NCI-H2081 treated with DMSO at 0.1 percent for 48 hours (cell line): ENCODE measurements at regions not wholly inside any gene's neighbourhood (a gene's known extent, or its start where the extent isn't known, plus 50 kb on each side); places are given as distances from the start of the nearest gene placed in this dataset.
"Not testable (repeated sequence)": the region's sequence is repeated elsewhere in the genome, so short reads cannot be mapped to it uniquely, and the experiment has no call there.

Source experiments
- DNase-seq: peaks from one replicate; lab custom pipeline; 2025; lab: John Stamatoyannopoulos, UW

DNA sequence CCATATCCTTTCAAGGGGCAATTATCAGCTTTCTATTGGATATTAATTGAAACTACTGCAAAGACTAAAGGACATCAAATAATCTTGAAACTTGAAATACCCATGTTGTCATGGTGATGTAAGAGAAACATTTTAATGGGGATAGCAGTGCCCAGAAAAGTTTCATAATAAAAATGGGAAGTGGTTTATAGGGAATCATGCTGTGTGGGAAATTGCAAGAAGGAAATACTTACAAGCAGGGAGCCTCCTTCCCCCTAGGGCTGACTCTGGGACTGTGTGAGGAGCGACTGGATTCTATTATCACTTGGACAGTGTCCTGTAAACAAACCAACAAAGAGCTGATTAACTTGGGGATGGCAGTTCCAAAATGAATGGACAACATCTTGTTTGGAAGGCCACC is 1393.1 kb upstream of the GOT2 start:
- DNase-seq: no peak

DNA sequence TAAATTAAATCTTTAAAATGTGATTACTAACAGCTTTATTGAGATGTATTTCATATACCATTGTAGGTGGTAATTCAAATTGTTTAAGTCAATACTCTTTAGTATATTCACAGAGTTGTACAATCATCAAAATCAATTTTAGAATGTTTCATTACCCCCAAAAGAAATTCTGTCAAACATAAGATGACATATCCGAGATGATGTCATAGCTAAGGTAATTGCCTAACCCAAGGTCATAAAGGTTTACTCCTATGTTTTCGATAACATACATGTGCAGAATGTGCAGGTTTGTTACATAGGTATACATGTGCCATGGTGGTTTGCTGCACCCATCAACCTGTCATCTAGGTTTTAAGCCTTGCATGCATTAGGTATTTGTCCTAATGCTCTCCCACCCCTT is 1392.0 kb upstream of the GOT2 start:
- not testable (repeated sequence) for DNase-seq

DNA sequence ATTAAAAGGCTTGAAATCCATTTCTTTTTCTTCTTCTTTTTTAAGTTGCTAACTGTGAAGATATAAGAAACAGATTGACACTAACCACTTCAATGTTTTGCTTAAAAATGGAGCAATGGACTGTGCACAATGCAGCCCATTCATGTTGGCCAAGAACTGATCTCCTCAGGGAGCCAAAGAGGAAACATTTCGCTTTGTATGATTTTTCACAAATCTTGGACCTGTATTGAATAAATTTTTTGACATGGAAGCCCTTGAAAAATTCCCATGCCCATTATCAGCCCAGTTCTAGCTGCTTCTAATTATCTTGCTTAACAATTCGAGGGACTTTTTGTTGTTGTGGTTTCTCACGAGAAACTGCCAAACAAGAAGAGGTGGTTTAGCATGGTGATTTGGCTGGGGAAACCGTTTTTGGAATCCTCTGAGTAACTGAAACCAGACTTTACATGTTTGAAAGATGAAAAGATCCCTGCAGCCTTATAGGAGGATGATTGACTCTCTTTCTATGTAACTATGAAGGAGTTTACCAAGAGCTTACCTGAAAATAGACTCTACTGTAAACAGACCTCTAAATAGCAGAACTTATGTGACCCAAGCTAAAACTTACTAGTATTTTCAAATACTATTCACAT is 1389.4 kb upstream of the GOT2 start:
- no peak for DNase-seq

DNA sequence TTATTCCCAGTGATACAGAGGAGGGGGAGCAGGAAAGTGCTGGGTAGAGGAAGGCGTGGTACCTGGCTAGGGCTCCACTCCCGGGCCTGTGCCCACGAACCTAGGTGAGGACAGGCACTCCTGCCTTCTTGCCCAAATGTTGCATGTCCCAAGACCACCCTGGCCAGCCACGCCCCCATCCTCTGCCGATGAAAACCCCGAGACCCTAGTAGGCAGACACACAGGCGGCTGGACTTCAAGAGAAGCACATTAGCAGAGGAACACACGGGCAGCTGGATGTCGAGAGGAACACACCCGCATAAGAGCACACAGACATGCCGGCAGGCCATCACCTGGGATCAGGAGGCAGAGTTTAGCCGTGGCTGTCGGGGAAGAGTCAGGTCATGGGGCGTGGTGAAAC is 1386.5 kb upstream of the GOT2 start:
- DNase-seq: no peak

DNA sequence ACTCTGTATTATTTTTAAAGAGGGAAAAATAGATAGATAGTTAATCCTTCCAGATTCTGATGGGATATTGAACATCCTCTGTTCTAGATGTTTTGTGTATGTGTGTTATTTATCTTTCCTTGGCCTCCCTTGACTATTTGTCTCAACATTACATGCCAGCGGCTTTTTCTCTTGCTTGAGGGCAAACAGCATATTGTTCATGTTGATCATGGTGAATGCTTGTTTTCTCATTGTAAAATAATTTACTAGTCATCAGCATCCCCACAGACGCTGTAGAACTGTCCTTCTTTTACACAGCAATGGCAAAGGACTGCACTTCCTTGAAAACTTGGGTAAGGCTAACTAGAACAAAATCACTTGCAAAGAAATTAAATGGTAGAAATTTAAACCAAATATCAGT is 1376.4 kb upstream of the GOT2 start:
- DNase-seq: no peak

DNA sequence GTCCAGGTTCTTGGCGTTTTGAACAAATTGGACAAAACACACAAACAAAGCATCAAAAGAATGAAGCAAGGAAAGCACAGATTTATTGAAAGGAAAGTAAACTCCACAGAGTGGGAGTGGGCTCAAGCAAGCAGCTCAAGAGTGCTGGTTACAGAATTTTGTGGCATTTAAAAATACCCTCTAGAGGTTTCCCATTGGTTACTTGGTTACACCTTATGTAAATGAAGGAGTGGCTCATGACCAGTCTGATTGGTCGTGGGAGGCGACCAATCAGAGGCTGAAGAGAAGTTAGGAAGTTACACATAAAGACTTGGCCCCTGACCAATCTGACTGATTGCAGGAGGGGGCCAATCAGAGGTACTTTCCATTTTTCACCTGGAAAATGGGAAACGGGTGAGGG is 1373.8 kb upstream of the GOT2 start:
- DNase-seq: no peak

DNA sequence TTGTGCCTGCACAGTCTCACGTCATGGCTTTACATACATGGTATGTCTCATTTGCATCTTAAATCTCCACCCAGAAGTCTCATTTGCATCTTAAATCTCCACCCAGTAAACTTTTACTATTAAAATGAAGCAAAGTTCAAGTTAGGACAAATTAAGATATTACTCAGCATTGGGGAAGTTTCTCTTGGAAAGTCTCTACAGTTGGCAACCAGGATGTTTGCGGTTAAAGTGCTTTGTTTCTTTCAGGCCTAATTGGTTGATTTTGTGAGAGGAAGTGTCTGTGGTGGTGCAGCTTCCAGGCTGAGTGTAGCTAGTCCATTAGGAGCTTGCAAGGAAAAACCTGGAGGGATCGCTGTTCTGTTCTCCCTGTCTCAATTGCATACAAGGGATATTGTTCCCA is 1373.3 kb upstream of the GOT2 start:
- DNase-seq: no peak

DNA sequence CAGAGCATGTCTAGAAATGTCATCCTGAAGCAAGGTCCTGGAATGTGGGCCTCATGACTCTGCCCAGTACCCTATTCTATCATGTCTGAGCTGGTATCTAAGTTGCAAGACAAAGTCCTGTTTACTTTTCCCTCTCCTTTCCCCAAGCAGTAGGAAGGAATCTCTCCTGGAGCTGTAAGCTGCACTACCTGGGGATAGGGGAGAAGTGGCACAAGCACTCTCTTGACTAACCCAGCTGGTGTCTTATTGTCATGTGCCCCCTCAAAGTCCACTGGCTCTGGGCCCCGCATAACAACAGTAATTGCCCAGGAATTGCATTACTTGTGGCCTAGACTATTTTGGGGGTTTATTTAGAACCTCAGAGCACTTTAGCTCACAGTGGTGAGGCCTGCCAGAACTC is 1366.3 kb upstream of the GOT2 start:
- no peak for DNase-seq

DNA sequence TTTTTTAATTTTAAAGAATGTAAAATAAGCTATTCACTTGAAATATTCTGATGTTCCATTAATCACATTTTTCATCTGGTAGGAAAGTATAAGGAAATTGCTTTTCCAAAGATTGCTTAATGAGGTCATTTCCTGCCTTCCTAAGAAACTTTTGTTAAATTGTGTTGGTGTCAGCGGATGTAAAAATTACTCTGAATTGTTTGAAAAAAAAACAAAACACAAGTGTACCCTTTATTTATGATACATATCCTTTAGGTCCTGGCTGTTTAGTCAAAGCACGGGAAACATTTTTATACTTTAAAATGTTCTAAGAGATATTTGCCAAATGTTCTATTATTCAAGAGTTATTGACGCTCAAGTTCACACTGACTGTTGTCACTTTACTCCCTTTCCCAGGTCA is 1357.4 kb upstream of the GOT2 start:
- no peak for DNase-seq

DNA sequence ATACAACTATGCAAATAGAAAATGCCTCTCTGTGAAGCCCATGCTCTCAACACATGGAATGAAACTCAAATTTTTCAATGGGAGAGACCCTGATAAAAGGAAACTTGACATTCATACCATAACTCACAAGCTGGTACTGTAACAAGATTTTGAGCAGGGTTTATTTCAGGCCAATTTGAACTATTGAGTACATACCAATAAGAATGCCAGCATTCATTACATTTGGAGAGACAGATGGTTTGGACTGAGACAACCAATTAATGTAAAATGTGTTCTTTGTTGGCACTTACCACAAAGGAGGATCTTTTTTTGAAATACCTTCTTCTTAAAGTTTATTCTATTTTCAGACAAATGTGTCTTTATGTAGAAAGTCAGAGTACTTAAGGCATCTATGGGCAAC is 1357.0 kb upstream of the GOT2 start:
- no peak for DNase-seq

DNA sequence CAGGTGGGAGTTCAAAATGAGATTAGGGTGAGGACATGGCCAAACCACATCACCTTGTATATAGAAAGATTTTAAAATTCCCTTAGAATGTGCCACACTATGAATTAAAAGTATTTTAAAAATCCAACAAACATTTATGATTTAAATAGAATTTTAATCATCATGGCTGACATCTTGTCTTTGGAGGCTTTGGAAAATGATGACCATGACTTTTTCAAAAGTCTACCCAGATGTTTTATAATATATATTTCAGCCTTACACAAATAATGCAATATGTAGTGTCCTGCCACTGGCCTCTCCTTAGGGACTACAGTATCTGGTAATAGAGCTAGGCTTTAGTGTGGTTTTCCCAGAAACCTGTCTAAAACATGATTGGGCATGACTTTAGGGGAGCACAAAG is 1353.4 kb upstream of the GOT2 start:
- DNase-seq: no peak

DNA sequence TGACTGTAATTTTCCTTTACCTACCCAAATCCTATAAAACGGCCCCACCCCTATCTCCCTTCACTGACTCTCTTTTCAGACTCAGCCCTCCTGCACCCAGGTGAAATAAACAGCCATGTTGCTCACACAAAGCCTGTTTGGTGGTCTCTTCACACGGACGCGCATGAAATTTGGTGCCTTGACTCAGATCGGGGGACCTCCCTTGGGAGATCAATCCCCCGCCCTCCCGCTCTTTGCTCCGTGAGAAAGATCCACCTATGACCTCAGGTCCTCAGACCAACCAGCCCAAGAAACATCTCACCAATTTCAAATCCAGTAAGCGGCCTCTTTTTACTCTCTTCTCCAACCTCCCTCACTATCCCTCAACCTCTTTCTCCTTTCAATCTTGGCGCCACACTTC is 1344.7 kb upstream of the GOT2 start:
- not testable (repeated sequence) for DNase-seq

DNA sequence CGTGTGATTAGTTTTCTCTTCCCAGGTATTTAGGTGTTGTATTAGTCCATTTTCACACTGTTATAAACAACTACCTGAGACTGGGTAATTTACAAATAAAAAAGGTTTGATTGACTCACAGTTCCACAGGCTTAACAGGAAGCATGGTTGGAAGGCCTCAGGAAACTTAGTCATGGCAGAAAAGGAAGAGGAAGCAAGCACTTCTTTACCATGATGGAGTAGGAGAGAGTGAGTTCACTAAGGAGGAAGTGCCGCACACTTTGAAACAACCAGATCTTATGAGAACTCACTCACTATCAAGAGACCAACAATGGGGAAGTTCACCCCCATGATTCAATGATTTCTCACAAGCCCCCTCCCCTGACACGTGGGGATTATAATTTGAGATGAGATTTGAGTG is 1343.7 kb upstream of the GOT2 start:
- DNase-seq: no peak

DNA sequence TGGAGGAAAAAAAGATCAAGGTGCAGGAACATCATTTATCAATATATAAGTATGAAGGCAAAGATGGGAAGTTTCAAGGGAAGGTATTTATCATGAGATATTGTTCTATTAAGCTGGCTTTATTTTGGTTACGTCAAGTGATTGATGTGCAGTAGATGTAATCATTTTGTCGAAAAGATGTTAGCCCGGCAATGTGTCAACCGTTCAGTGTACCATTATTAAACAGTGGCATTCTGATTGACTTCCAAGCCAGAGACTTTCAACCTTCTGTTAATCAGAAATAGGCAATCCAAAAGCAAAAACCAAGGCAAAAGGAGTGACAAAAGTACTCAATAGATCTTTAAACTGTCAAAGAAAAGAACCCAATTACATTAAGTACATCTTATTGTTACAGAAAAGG is 1340.3 kb upstream of the GOT2 start:
- DNase-seq: no peak

DNA sequence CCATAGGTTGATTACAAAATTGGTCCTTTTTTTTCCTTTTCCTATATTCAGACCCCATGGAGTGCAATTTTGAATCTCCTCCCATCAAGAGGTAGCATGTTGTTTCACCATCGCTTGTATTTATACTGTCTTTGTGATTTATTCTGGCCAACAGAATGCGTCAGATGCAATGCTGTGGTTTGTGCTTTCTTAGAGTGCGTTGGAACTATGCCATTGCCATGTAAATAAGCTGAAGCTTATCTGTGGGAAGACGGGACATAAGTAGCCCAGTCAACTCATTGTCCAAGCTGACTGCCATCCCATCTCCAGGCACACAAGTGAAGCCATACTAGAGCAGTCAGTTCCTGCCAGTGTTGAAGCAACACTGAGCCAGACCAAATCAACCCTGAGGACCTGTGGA is 1339.3 kb upstream of the GOT2 start:
- DNase-seq: no peak

DNA sequence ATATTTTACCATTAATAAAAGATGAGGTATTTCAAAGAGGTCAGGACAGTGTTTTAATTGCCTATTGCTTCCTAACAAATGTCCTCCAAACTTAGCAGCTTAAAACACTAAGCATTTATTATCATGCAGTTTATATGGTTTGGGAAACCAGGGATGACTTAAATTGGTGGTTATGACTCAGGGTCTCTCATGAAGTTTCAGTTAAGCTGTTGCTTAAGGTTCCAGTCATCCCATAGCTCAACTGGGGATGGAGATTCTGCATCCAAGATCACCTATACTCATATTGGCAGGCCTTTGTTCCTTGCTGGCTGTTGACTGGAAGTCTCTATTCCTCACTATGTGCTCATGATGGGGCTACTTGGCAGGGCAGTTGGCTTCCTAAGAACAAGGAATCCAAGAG is 1329.9 kb upstream of the GOT2 start:
- no peak for DNase-seq

DNA sequence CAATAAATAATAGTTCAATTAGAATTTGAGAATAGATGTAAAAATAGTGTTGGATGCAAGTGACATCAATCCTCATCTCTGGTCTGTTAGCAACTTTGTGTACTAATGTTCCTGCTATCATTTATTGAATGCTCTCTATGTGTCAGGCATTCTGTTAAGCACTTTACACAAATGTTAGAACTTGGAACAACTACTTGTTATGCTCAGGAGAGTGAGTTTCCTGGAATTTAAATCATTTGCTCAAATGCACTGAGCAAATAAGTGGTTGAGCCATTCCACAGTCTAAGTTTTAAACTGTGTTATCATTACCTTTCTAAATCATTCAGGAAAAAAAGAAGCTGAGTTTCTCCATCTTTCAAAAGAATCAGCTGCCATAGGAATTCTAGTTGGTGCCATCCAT is 1327.3 kb upstream of the GOT2 start:
- no peak for DNase-seq

DNA sequence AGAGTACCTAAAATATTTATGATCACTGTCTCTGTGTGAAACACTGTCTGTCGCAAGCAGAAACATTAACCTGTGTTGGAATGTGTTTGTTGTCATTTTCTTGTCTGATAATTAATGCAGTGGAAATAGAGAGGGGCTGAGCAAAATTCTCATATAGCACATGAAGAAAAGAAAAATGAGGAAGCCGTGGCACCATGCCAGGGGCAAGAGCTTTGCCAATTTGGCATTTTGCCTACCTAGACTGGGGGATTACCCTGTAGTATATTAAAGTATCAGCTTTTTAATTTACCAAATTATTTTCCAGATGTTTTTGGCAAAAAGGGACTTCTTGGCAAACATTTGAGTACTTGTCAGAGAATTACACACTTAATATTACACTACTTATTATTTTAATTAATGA is 1326.6 kb upstream of the GOT2 start:
- DNase-seq: no peak

DNA sequence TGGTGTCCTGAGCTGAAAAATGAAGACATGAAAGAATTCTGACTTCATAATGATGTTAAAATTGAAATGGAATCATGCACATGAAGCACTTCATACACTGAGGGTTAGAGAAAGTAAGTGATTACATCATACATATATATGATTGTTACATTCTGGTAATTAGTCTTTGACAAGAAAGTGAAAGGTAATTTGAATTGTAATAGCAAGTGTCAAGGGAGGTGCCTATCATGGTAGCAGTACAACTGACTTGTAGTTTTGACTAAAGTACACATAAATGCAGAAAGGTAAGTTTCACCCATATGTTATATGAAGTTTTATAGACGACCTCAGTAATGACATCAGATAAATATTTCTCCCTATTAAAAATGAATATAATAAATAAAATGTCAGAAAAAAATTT is 1325.0 kb upstream of the GOT2 start:
- no peak for DNase-seq

DNA sequence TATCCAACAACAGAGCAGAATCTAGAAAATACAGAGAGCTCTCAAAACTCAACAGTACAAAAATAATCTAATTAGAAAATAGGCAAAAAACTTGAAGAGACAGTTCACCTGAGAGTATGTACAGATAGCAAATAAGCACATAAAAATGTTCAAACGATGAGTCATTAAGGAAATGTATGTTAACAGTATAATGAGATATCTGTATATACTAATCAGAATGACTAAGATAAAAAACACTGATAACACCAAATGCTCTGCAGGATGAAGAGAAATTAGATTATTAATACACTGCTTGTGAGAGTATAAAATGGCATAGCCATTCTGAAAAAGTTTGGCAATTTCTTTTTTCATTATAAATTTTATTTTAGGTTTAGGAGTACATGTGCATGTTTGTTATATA is 1307.6 kb upstream of the GOT2 start:
- no peak for DNase-seq

DNA sequence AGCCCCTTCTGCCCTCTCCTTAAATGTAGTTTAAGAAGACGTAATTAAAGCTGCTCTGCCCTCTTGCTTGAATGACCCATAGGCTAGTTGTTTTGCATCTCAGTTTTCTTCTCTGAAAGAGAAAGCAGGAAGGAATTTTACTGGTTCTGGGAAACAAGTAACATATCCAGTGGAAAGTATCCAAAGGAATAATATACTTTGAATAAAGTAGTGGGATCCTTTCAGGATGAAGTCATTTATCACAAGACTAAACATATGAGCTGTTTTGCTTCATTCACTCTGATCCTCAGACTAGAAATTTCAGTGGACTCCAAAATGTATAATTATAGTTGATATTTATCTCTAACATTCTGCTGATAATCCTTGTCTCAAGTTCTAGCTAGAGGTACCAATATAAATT is 1297.6 kb upstream of the GOT2 start:
- DNase-seq: no peak

DNA sequence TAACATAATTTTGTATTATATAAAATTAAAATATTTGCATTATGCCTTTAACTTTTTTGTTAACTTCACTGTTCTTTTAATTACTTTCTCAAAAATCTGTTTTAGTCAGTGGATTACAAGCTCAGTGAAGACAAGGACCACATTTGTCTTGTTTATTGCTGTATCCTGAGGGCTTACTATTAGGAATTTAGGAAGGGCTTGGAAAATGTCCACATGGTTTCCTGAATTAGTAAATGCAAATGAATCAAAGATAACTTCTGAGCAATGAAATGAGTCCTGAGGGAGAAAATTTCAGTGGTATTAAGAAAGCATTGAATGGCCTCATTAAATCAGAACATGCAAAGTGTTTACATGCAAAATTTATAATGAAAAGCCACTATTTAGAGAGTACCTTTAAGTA is 1293.2 kb upstream of the GOT2 start:
- DNase-seq: no peak

DNA sequence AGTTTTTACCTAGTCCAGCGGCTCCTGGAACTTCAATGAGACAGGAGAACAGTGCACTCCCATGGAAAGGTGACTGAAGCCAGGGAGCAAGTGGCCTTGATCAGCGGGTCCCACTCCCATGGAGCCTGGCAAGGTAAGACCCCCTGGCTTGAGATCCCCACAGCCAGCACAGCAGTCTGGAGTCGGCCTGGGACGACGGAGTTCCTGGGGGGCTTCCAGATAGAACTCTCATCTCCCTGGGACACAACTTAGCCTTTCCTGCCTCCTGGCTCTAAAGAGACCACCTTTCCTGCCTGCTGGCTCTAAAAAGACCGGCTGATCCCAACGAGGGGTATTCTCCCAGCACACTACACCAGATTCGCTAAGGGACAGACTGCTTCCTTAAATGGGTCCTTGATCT is 1279.0 kb upstream of the GOT2 start:
- no peak for DNase-seq

DNA sequence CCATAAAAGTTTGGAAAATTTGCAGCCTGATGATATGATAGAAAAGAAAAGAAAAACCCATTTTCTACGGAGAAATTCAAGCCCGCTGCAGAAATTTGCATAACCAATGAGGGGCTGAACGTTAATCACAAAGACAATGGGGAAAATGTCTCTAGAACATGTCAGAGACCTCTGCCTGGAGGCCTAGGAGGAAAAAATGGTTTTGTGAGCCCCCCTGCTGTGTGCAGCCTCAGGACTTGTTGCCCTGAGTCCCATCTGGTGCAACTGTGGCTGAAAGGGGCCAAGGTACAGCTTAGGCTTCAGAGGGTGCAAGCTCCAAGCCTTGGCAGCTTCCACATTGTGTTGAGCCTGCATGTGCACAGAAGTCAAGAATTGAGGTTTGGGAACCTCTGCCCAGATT is 1267.4 kb upstream of the GOT2 start:
- no peak for DNase-seq

DNA sequence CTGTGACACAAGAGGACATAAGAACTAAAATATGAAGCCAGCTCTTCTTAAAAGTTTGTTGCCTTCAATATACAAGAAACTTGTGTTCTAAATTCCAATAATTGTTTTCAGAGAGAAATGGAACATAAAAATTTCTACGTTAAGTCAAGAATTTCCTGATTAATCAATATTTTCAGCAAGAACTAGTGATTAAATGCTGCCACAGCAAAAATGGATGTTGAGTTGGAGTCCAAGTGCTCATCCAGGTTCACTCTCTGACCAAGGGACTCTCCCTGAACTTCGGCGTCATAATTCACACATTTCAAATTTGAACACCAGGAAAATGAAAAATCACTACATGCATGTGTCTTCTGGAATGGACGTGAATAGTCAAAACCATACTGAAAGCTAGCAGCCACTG is 1263.6 kb upstream of the GOT2 start:
- no peak for DNase-seq
